Activated CD8-positive, alpha-beta T cell treated with anti-CD3 and anti-CD28 coated beads for 36 hours (primary cell): ENCODE measurements at regions not wholly inside any gene's neighbourhood (a gene's known extent, or its start where the extent isn't known, plus 50 kb on each side); places are given as distances from the start of the nearest gene placed in this dataset.

Experiments used
- ATAC-seq: fragments of 200-7000 bp; cut with Tn5 transposase; one replicate; pipeline ENCODE4 v1.10.0; 2021; ENCODE audit warnings: mild to moderate bottlenecking, moderate library complexity
- CTCF ChIA-PET: fragments of 350-600 bp; sonication (Branson Sonifier 250); formaldehyde crosslinking; loops from one replicate; lab custom pipeline; 2021; ENCODE audit warnings: antibody characterized with exemption; lab: Charles Lee
- POLR2A ChIA-PET: fragments of 350-600 bp; sonication (Branson Sonifier 250); formaldehyde crosslinking; loops from one replicate; lab custom pipeline; 2021; ENCODE audit warnings: antibody characterized with exemption; lab: Charles Lee
- DNase-seq: peaks from one replicate; pipeline ENCODE4 v3.0.0-alpha.2; 2020
- H3K27ac Mint-ChIP-seq: one replicate; pipeline ENCODE4 v1.8.0; 2021; ENCODE audit warnings: mild to moderate bottlenecking, mixed read lengths
- H3K27me3 Mint-ChIP-seq: one replicate; pipeline ENCODE4 v1.8.0; 2021; ENCODE audit warnings: mixed read lengths
- H3K36me3 Mint-ChIP-seq: one replicate; pipeline ENCODE4 v1.8.0; 2021; ENCODE audit warnings: low read depth, mixed read lengths
- H3K4me1 Mint-ChIP-seq: one replicate; pipeline ENCODE4 v1.8.0; 2021; ENCODE audit warnings: low read depth, mixed read lengths
- H3K4me3 Mint-ChIP-seq: one replicate; pipeline ENCODE4 v1.8.0; 2021; ENCODE audit warnings: mild to moderate bottlenecking, moderate library complexity, mixed read lengths
- H3K9me3 Mint-ChIP-seq: one replicate; pipeline ENCODE4 v1.8.0; 2021; ENCODE audit warnings: mixed read lengths
- intact Hi-C: fragments of 100-400 bp; cut with micrococcal nuclease; formaldehyde crosslinking; loops from one replicate; pipeline ENCODE4 v1.10.0; 2022
- TF ChIP-seq, protein P1 (sequence below): fragments of 200-600 bp; IDR thresholded peaks from one replicate; pipeline ENCODE4 v1.8.0; 2022; ENCODE audit warnings: antibody characterized with exemption, mild to moderate bottlenecking

- Mint-ChIP-seq H3K27ac (no peak overlapping the region), H3K27me3 (no peaks in the 10 kb centered on the region), H3K4me3 (no peak overlapping the region), H3K9me3 (peaks cover 14% of the 10 kb centered on the region), H3K4me1 (no peaks in the 10 kb centered on the region), H3K36me3 (no peaks in the 10 kb centered on the region)
- ATAC-seq, result no peak
- CTCF ChIA-PET, result no interaction called here
- POLR2A ChIA-PET, result no interaction called here
- intact Hi-C loops, result no loop called here
- TF ChIP-seq, protein P1, sequence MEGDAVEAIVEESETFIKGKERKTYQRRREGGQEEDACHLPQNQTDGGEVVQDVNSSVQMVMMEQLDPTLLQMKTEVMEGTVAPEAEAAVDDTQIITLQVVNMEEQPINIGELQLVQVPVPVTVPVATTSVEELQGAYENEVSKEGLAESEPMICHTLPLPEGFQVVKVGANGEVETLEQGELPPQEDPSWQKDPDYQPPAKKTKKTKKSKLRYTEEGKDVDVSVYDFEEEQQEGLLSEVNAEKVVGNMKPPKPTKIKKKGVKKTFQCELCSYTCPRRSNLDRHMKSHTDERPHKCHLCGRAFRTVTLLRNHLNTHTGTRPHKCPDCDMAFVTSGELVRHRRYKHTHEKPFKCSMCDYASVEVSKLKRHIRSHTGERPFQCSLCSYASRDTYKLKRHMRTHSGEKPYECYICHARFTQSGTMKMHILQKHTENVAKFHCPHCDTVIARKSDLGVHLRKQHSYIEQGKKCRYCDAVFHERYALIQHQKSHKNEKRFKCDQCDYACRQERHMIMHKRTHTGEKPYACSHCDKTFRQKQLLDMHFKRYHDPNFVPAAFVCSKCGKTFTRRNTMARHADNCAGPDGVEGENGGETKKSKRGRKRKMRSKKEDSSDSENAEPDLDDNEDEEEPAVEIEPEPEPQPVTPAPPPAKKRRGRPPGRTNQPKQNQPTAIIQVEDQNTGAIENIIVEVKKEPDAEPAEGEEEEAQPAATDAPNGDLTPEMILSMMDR, result no peak
- DNase-seq, result no peak
These were observed 109.7 kb downstream of the KIF2B start for GRCh38 chr17:53932386-53932785.

GRCh38 chr17:53934931-53935330 is 112.2 kb downstream of the KIF2B start:
- no peak for ATAC-seq
- H3K4me1 Mint-ChIP-seq, result no peaks in the 10 kb centered on the region
- H3K27ac Mint-ChIP-seq, result no peak overlapping the region
- no peak for DNase-seq
- peaks cover 6% of the 10 kb centered on the region for H3K9me3 Mint-ChIP-seq
- intact Hi-C loops, result no loop called here
- TF ChIP-seq, protein P1, result no peak
- no peaks in the 10 kb centered on the region for H3K36me3 Mint-ChIP-seq
- POLR2A ChIA-PET, result no interaction called here
- H3K4me3 Mint-ChIP-seq, result no peak overlapping the region
- CTCF ChIA-PET, result no interaction called here
- H3K27me3 Mint-ChIP-seq, result no peaks in the 10 kb centered on the region

- peaks cover 8% of the 10 kb centered on the region for H3K9me3 Mint-ChIP-seq
- no peak overlapping the region for H3K4me3 Mint-ChIP-seq
- TF ChIP-seq, protein P1, result no peak
- POLR2A ChIA-PET, result no interaction called here
- no peak overlapping the region for H3K27ac Mint-ChIP-seq
- H3K4me1 Mint-ChIP-seq, result no peaks in the 10 kb centered on the region
- ATAC-seq, result no peak
- intact Hi-C loops, result no loop called here
- no peaks in the 10 kb centered on the region for H3K27me3 Mint-ChIP-seq
- H3K36me3 Mint-ChIP-seq, result no peaks in the 10 kb centered on the region
- no peak for DNase-seq
- CTCF ChIA-PET, result no interaction called here
These were observed 118.5 kb downstream of the KIF2B start for GRCh38 chr17:53941231-53941630.

GRCh38 chr17:53942436-53942835 is 119.7 kb downstream of the KIF2B start:
- ChIA-PET CTCF (no interaction called here), POLR2A (no interaction called here)
- ATAC-seq (no peak), DNase-seq (no peak)
- Mint-ChIP-seq H3K36me3 (no peaks in the 10 kb centered on the region), H3K27ac (no peak overlapping the region), H3K27me3 (no peaks in the 10 kb centered on the region), H3K4me1 (no peaks in the 10 kb centered on the region), H3K9me3 (peaks cover 8% of the 10 kb centered on the region), H3K4me3 (no peak overlapping the region)
- TF ChIP-seq, protein P1, result no peak
- intact Hi-C loops, result no loop called here

DNA sequence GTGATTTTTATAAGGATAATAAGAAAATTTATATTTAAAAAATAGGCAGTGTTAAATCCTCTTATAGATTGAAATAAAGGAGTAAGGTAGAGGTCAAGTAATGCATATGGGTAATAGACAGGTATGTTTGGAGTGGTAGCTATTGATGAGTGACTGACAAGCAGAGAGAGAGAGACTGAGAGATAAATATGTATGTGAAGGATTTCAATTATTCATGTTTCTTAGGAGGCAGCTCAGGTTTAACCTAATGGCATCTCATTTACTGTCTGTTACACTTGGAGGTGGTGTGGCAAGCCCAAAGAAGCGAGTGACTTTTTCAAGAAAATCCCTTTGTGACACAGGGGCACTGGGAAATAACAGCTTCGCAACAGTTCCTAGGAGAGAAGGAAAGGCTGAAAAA is 120.2 kb downstream of the KIF2B start:
- Mint-ChIP-seq H3K9me3 (peaks cover 8% of the 10 kb centered on the region), H3K36me3 (no peaks in the 10 kb centered on the region), H3K27me3 (no peaks in the 10 kb centered on the region), H3K4me1 (no peaks in the 10 kb centered on the region), H3K4me3 (no peak overlapping the region), H3K27ac (no peak overlapping the region)
- ChIA-PET CTCF (no interaction called here), POLR2A (no interaction called here)
- TF ChIP-seq, protein P1, result no peak
- DNase-seq (no peak), ATAC-seq (no peak)
- intact Hi-C loops, result no loop called here
